ENCODE measurements at regions not wholly inside any gene's neighbourhood (a gene's known extent, or its start where the extent isn't known, plus 50 kb on each side); places are given as distances from the start of the nearest gene placed in this dataset.
A peak's percentile ranks its signal among the peaks of the same experiment; 100 is the strongest.

GRCh38 chr7:109964780-109965179, 1126.1 kb upstream of the LRRN3 start:
- DNase-seq, result no peak

GRCh38 chr7:109967406-109967805, 1123.5 kb upstream of the LRRN3 start:
- DNase-seq, result no peak

GRCh38 chr7:109983618-109984017, 1107.3 kb upstream of the LRRN3 start:
- no peak for DNase-seq

- no peak for DNase-seq
These were observed 1106.2 kb upstream of the LRRN3 start for GRCh38 chr7:109984729-109985128.

GRCh38 chr7:109986701-109987100, 1104.2 kb upstream of the LRRN3 start:
- no peak for DNase-seq

- DNase-seq, result no peak
These were observed 1094.5 kb upstream of the LRRN3 start for GRCh38 chr7:109996411-109996810.

GRCh38 chr7:109996927-109997326, 1094.0 kb upstream of the LRRN3 start:
- no peak for DNase-seq

GRCh38 chr7:109997837-109998236, 1093.1 kb upstream of the LRRN3 start:
- DNase-seq, result no peak

GRCh38 chr7:110001254-110001938, 1089.5 kb upstream of the LRRN3 start:
- DNase-seq, result peak; percentile 95

- DNase-seq, result no peak
These were observed 1087.1 kb upstream of the LRRN3 start for GRCh38 chr7:110003827-110004226.

- peak; percentile 78 for DNase-seq
These were observed 1083.4 kb upstream of the LRRN3 start for GRCh38 chr7:110007320-110008063.

GRCh38 chr7:110010359-110010758, 1080.6 kb upstream of the LRRN3 start:
- DNase-seq, result no peak

GRCh38 chr7:110017405-110017804, 1073.5 kb upstream of the LRRN3 start:
- no peak for DNase-seq

GRCh38 chr7:110027385-110027784, 1063.5 kb upstream of the LRRN3 start:
- no peak for DNase-seq

GRCh38 chr7:110043519-110043918, 1047.4 kb upstream of the LRRN3 start:
- no peak for DNase-seq

- no peak for DNase-seq
These were observed 1040.1 kb upstream of the LRRN3 start for GRCh38 chr7:110050785-110051184.

GRCh38 chr7:110051372-110051771, 1039.6 kb upstream of the LRRN3 start:
- no peak for DNase-seq

GRCh38 chr7:110056331-110056730, 1034.6 kb upstream of the LRRN3 start:
- DNase-seq, result no peak

GRCh38 chr7:110058401-110058800, 1032.5 kb upstream of the LRRN3 start:
- DNase-seq, result no peak

GRCh38 chr7:110061387-110061786, 1029.5 kb upstream of the LRRN3 start:
- DNase-seq, result no peak

GRCh38 chr7:110065121-110065520, 1025.8 kb upstream of the LRRN3 start:
- DNase-seq, result no peak

- no peak for DNase-seq
These were observed 1024.1 kb upstream of the LRRN3 start for GRCh38 chr7:110066843-110067242.

GRCh38 chr7:110071192-110071591, 1019.7 kb upstream of the LRRN3 start:
- DNase-seq, result no peak

- DNase-seq, result no peak
These were observed 1015.5 kb upstream of the LRRN3 start for GRCh38 chr7:110075450-110075849.

GRCh38 chr7:110076194-110076593, 1014.7 kb upstream of the LRRN3 start:
- no peak for DNase-seq
